AG09309 (cell line): ENCODE measurements at regions not wholly inside any gene's neighbourhood (a gene's known extent, or its start where the extent isn't known, plus 50 kb on each side); places are given as distances from the start of the nearest gene placed in this dataset.

Source experiments
- DNase-seq: peaks from one replicate; pipeline ENCODE4 v3.0.0-alpha.2; 2010; ENCODE audit warnings: low read depth
- H3K4me3 ChIP-seq: 2 replicates; pipeline ENCODE4 v1.5.1; 2011; ENCODE audit warnings: mild to moderate bottlenecking, low read depth, low read length, moderate library complexity; ENCODE audit not compliant: control insufficient read depth
- TF ChIP-seq, protein P1 (sequence below): IDR thresholded peaks from 2 replicates; pipeline ENCODE4 v1.5.1; 2011; ENCODE audit warnings: mild to moderate bottlenecking, low read depth, low read length, inconsistent platforms; ENCODE audit not compliant: insufficient read depth, control insufficient read depth; ENCODE audit errors: missing control alignments

DNA sequence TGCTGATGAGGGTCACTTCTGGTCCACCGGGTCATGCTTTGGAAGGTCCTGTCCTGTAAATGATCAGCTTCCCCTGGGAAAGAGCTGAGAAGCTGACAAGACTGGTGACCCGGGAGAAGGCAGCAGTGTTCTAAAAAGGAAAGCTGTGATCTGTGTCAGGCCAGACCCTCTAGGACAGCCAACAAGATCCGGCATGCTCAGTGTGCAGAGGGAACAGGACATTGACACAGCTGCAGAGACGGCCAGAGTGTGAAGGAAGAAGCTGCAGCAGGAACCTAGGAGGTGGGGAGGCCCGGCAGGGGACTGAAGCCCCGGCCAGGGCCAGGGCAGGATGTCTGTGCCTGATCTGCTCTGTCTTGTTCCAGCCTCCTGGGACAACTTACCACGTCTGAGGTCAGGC lies 372.7 kb upstream of the ID2 start:
- H3K4me3 ChIP-seq: no peak overlapping the region
- DNase-seq: no peak
- TF ChIP-seq, protein P1, sequence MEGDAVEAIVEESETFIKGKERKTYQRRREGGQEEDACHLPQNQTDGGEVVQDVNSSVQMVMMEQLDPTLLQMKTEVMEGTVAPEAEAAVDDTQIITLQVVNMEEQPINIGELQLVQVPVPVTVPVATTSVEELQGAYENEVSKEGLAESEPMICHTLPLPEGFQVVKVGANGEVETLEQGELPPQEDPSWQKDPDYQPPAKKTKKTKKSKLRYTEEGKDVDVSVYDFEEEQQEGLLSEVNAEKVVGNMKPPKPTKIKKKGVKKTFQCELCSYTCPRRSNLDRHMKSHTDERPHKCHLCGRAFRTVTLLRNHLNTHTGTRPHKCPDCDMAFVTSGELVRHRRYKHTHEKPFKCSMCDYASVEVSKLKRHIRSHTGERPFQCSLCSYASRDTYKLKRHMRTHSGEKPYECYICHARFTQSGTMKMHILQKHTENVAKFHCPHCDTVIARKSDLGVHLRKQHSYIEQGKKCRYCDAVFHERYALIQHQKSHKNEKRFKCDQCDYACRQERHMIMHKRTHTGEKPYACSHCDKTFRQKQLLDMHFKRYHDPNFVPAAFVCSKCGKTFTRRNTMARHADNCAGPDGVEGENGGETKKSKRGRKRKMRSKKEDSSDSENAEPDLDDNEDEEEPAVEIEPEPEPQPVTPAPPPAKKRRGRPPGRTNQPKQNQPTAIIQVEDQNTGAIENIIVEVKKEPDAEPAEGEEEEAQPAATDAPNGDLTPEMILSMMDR: no peak

DNA sequence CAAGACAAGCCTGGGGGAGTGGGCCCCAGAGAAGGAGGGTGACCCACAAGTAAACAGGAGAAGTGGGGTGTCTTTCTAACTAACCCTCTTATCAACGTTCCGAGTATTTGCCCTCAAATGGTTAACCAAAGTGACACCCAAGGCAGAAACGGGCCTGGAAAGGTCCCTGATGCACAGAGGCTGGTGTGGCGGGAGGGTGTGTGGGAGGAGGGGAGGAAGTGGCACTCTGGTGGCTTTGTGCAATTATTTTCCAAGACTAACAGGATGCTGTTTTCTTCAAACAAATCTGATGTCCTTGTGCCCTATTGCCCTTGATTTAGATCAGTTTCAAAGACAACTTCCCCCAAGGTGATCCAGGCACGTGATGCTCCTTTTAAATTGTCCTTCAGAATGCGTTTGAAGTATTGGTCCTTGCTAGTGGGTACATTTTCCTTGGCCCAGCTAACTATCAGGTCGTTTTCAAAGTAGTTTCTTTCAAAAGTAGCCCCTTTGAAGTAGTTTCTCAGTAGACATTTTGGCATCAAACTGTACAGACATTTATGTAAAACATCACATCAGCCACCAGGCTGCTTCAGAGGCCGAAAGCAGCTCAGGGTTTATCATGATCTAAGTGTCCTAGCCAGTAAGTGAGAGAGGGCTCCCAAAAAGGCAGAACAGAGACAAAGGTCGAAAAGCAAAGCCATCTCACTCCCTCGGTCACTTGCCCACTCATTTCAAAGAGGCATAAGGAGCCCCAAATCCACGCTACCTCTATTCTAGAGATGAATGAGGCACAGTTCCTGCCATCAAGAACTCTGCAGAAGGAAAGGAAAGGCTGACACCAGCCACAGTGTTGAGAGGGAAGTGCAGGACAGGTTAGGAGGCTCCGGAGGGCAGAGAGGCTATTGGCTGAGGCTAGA lies 371.1 kb upstream of the ID2 start:
- H3K4me3 ChIP-seq: no peak overlapping the region
- TF ChIP-seq, protein P1: no peak
- DNase-seq: no peak

DNA sequence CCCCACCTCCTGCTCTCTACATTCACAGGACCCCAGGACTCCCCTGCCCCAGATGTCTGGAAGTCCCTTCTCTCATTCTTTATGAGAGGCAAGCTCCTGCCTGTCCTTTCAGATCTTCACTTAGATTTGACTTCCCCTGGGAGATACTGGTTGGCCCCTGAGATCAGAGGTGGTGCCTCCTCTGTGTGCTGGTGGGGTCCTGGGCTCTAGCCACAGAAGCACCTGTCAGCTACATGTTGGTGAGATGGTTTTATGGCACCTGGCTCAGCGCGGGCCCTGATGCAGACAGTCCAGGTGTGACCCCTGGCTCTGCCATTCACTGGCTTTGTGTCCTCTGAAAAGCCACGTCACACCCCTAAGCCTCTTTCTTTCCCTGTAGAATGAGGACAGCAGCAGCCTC lies 369.6 kb upstream of the ID2 start:
- no peak for DNase-seq
- H3K4me3 ChIP-seq: no peak overlapping the region
- TF ChIP-seq, protein P1: no peak

DNA sequence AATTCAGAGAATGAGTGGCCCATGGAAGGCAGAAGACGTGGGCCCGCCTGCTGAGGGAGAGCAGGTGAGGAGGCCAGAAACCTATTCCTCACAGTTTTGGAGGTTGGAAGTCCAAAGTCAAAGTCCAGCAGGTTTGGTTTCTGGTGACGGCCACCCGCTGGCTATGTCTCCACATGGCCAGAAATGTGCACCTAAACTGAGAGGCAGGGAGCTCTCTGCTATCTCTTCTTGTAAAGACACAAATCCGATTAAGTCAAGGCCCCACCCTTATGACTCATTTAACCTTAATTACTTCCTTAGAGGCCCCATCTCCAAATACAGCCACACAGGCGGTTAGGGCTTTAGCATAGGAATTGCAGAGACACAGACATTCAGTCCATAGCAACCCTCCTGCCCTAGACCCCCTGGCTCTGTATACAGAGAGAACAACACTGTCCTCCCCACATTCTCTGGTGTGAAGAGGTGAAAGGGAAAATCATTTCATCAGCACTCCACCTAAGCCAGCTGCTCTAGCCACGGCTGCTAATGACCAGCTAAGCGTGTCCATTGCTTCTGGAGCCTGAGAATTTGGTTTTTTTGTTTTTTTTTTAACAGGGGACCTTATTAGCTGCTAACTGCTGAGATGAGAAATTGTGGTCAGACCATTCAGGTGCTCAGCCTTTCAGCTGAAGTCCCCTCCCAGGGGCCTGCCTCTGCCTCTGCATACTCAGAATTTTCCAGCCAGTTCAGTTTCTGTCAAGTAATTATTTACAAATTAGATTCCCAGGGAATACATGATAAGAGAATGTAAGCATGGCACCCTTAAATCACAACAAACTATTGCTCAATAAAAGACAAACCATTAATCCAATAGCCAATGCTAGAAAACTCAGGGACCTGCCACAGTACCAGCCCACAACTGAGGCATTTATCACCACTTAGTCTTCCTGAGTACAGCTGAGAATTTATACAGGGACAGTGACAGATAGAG lies 368.7 kb upstream of the ID2 start:
- TF ChIP-seq, protein P1: no peak
- DNase-seq: no peak
- H3K4me3 ChIP-seq: no peak overlapping the region

DNA sequence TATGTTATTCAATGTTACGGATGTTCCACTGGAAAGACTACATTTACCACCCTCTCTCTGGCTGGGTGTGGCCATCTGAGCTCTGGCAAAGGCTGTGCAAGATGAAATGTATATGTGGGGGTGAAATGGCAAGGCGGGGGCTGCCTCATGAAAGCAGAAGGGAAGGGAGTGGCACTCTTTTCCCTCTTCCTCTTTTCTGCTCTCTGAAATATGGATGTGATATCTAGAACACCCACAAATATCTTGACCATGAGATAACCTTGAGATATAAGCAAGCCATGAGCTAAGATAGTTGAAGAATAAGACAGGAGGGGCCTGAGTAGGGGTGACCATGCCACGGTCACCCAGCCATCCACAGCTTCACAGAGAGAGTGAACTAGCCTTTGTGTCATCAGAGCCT lies 367.8 kb upstream of the ID2 start:
- H3K4me3 ChIP-seq: no peak overlapping the region
- DNase-seq: no peak
- TF ChIP-seq, protein P1: no peak

DNA sequence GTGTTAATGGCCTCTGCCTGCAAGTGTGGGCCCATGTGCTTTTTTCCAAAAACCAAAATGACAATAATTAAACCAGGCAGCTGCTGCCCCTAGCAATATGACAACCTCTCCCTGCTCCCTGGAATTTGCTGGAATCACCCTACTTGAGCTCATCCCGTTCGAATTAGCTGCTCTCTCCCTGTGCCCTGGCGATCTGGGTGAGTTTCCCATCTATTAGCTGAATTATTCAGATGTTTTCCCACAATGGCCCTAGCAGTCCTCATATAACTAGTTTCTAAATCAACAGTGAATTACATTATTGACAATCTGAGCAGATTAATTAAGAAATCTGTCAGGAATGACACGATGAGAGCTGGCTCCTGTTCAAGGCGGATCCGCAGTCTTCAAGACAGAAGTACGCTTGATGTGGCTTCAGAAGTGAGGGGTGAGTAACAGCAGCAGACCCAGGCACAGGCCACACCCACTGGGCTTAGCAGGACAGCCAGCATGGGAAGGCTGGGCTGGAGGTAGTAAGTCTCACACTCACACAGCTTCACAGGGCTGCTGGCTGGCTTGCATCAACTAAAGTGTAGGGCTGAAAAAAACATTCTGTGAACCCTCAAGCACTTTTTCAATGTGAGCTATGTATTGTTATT lies 366.2 kb upstream of the ID2 start:
- TF ChIP-seq, protein P1: no peak
- H3K4me3 ChIP-seq: no peak overlapping the region
- no peak for DNase-seq
